DND-41 (cell line): ENCODE measurements at regions not wholly inside any gene's neighbourhood (a gene's known extent, or its start where the extent isn't known, plus 50 kb on each side); places are given as distances from the start of the nearest gene placed in this dataset.

ENCODE experiments used
- CTCF ChIP-seq: IDR thresholded peaks from 2 replicates; pipeline ENCODE4 v1.5.1; 2012; ENCODE audit warnings: borderline replicate concordance, low read length, moderate library complexity, mild to moderate bottlenecking; ENCODE audit not compliant: poor library complexity, severe bottlenecking; ENCODE audit errors: extremely low read depth
- EZH2 ChIP-seq: IDR thresholded peaks from 3 replicates; pipeline ENCODE4 v1.6.1; 2012; ENCODE audit warnings: borderline replicate concordance, low read depth, mild to moderate bottlenecking, moderate library complexity, low read length, inconsistent platforms; ENCODE audit not compliant: severe bottlenecking

GRCh38 chr14:97457575-97458085 is 660.4 kb downstream of the VRK1 start:
- TF ChIP-seq CTCF (no peak), EZH2 (no peak)
